ENCODE measurements at regions not wholly inside any gene's neighbourhood (a gene's known extent, or its start where the extent isn't known, plus 50 kb on each side); places are given as distances from the start of the nearest gene placed in this dataset.
"Not testable (repeated sequence)": the region's sequence is repeated elsewhere in the genome, so short reads cannot be mapped to it uniquely, and the experiment has no call there.

DNA sequence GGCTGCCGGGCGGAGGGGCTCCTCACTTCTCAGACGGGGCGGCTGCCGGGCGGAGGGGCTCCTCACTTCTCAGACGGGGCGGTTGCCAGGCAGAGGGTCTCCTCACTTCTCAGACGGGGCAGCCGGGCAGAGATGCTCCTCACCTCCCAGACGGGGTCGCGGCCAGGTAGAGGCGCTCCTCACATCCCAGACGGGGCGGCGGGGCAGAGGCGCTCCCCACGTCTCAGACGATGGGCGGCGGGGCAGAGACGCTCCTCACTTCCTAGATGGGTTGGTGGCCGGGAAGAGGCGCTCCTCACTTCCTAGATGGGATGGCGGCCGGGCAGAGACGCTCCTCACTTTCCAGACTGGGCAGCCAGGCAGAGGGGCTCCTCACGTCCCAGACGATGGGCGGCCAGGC is 91.7 kb upstream of the ANK2 start:
- not testable (repeated sequence) for TF ChIP-seq RAD21 (IDR thresholded peaks at IDR 0.05; ENCODE audit: low read length); CEBPB (IDR thresholded peaks at IDR 0.05; ENCODE audit: low read depth, low read length); RFX5 (IDR thresholded peaks at IDR 0.05; ENCODE audit: low read depth, low read length); MXI1 (IDR thresholded peaks at IDR 0.05; ENCODE audit: borderline replicate concordance, low read depth, low read length); POLR2A (IDR thresholded peaks at IDR 0.05; ENCODE audit: low read depth, low read length); FOS (IDR thresholded peaks at IDR 0.05; ENCODE audit: low read depth, low read length); NFE2L2 (IDR thresholded peaks at IDR 0.05; ENCODE audit: low read depth, low read length); MAFK (IDR thresholded peaks at IDR 0.05; ENCODE audit: low read depth, low read length); RCOR1 (IDR thresholded peaks at IDR 0.05; ENCODE audit: insufficient replicate concordance, low read length)
- TF ChIP-seq, protein P1, sequence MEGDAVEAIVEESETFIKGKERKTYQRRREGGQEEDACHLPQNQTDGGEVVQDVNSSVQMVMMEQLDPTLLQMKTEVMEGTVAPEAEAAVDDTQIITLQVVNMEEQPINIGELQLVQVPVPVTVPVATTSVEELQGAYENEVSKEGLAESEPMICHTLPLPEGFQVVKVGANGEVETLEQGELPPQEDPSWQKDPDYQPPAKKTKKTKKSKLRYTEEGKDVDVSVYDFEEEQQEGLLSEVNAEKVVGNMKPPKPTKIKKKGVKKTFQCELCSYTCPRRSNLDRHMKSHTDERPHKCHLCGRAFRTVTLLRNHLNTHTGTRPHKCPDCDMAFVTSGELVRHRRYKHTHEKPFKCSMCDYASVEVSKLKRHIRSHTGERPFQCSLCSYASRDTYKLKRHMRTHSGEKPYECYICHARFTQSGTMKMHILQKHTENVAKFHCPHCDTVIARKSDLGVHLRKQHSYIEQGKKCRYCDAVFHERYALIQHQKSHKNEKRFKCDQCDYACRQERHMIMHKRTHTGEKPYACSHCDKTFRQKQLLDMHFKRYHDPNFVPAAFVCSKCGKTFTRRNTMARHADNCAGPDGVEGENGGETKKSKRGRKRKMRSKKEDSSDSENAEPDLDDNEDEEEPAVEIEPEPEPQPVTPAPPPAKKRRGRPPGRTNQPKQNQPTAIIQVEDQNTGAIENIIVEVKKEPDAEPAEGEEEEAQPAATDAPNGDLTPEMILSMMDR (conservative IDR thresholded peaks at IDR 0.05; ENCODE audit: low read depth, low read length) = not testable (repeated sequence)
- TF ChIP-seq, protein P2, sequence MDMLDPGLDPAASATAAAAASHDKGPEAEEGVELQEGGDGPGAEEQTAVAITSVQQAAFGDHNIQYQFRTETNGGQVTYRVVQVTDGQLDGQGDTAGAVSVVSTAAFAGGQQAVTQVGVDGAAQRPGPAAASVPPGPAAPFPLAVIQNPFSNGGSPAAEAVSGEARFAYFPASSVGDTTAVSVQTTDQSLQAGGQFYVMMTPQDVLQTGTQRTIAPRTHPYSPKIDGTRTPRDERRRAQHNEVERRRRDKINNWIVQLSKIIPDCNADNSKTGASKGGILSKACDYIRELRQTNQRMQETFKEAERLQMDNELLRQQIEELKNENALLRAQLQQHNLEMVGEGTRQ (IDR thresholded peaks at IDR 0.05; ENCODE audit: low read depth, low read length) = not testable (repeated sequence)

Data from IMR-90 (cell line).